Endothelial cell (in vitro differentiated cells): ENCODE measurements at regions not wholly inside any gene's neighbourhood (a gene's known extent, or its start where the extent isn't known, plus 50 kb on each side); places are given as distances from the start of the nearest gene placed in this dataset.

Experiments
- DNase-seq: peaks from one replicate; pipeline ENCODE4 v3.0.0; 2021; ENCODE audit warnings: low spot score
- H3K27ac Mint-ChIP-seq: one replicate; pipeline ENCODE4 v1.8.0; 2021; ENCODE audit warnings: mixed read lengths, inconsistent platforms; ENCODE audit not compliant: unreplicated experiment
- H3K27me3 Mint-ChIP-seq: one replicate; pipeline ENCODE4 v1.8.0; 2021; ENCODE audit warnings: mild to moderate bottlenecking, moderate library complexity, mixed read lengths, inconsistent platforms; ENCODE audit not compliant: unreplicated experiment
- H3K36me3 Mint-ChIP-seq: one replicate; pipeline ENCODE4 v1.8.0; 2021; ENCODE audit warnings: mild to moderate bottlenecking, low read depth, mixed read lengths, inconsistent platforms; ENCODE audit not compliant: unreplicated experiment
- H3K4me1 Mint-ChIP-seq: one replicate; pipeline ENCODE4 v1.8.0; 2021; ENCODE audit warnings: mild to moderate bottlenecking, mixed read lengths, inconsistent platforms; ENCODE audit not compliant: unreplicated experiment
- H3K4me3 Mint-ChIP-seq: one replicate; pipeline ENCODE4 v1.8.0; 2021; ENCODE audit warnings: mild to moderate bottlenecking, mixed read lengths, inconsistent platforms; ENCODE audit not compliant: unreplicated experiment
- H3K9me3 Mint-ChIP-seq: one replicate; pipeline ENCODE4 v1.8.0; 2021; ENCODE audit warnings: mixed read lengths, inconsistent platforms; ENCODE audit not compliant: unreplicated experiment
- TF ChIP-seq, protein P1 (sequence below): fragments of 200-600 bp; sonication (generic); IDR thresholded peaks from one replicate; pipeline ENCODE4 v1.5.0; 2021; ENCODE audit warnings: antibody characterized with exemption; ENCODE audit not compliant: unreplicated experiment

GRCh38 chr15:93980261-93980911 is 251.0 kb upstream of the MCTP2 start:
- H3K9me3 Mint-ChIP-seq = no peaks in the 10 kb centered on the region
- H3K27ac Mint-ChIP-seq = no peak overlapping the region
- no peak overlapping the region for H3K4me3 Mint-ChIP-seq
- no peaks in the 10 kb centered on the region for H3K4me1 Mint-ChIP-seq
- TF ChIP-seq, protein P1, sequence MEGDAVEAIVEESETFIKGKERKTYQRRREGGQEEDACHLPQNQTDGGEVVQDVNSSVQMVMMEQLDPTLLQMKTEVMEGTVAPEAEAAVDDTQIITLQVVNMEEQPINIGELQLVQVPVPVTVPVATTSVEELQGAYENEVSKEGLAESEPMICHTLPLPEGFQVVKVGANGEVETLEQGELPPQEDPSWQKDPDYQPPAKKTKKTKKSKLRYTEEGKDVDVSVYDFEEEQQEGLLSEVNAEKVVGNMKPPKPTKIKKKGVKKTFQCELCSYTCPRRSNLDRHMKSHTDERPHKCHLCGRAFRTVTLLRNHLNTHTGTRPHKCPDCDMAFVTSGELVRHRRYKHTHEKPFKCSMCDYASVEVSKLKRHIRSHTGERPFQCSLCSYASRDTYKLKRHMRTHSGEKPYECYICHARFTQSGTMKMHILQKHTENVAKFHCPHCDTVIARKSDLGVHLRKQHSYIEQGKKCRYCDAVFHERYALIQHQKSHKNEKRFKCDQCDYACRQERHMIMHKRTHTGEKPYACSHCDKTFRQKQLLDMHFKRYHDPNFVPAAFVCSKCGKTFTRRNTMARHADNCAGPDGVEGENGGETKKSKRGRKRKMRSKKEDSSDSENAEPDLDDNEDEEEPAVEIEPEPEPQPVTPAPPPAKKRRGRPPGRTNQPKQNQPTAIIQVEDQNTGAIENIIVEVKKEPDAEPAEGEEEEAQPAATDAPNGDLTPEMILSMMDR = no peak
- peaks cover 1% of the 10 kb centered on the region for H3K27me3 Mint-ChIP-seq
- no peak for DNase-seq
- no peaks in the 10 kb centered on the region for H3K36me3 Mint-ChIP-seq

GRCh38 chr15:93974804-93975481 is 256.4 kb upstream of the MCTP2 start:
- H3K27me3 Mint-ChIP-seq = peaks cover 1% of the 10 kb centered on the region
- H3K4me1 Mint-ChIP-seq = no peaks in the 10 kb centered on the region
- no peak overlapping the region for H3K27ac Mint-ChIP-seq
- DNase-seq = peak; percentile 35
- no peaks in the 10 kb centered on the region for H3K9me3 Mint-ChIP-seq
- no peaks in the 10 kb centered on the region for H3K36me3 Mint-ChIP-seq
- TF ChIP-seq, protein P1 = no peak
- no peak overlapping the region for H3K4me3 Mint-ChIP-seq

GRCh38 chr15:93973287-93973686 is 258.1 kb upstream of the MCTP2 start:
- H3K9me3 Mint-ChIP-seq = no peaks in the 10 kb centered on the region
- no peaks in the 10 kb centered on the region for H3K4me1 Mint-ChIP-seq
- H3K27me3 Mint-ChIP-seq = peaks cover under 1% of the 10 kb centered on the region
- no peak overlapping the region for H3K27ac Mint-ChIP-seq
- no peak for DNase-seq
- TF ChIP-seq, protein P1 = no peak
- H3K36me3 Mint-ChIP-seq = no peaks in the 10 kb centered on the region
- H3K4me3 Mint-ChIP-seq = no peak overlapping the region

DNA sequence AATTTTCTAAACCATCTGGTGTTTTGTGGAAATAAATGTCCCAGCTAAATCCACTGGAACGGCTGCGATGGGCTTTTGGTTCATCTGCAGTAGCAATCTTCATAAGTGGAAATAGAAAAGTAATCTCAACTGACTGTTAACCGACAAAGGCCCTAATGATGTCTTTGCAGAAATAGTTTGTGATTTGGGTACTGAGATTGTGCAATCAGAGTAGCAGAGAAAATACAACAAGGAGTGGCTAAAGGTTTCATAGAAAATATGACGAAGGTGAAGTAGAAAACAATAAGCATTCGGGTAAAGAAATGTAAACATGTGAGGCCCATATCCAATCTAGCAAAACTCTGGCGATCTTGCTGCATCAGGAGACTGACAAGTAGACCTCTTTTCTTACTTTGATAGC is 262.6 kb upstream of the MCTP2 start:
- H3K4me3 Mint-ChIP-seq = no peak overlapping the region
- peaks cover 1% of the 10 kb centered on the region for H3K27me3 Mint-ChIP-seq
- no peaks in the 10 kb centered on the region for H3K4me1 Mint-ChIP-seq
- H3K9me3 Mint-ChIP-seq = no peaks in the 10 kb centered on the region
- no peak overlapping the region for H3K27ac Mint-ChIP-seq
- TF ChIP-seq, protein P1 = no peak
- DNase-seq = no peak
- H3K36me3 Mint-ChIP-seq = no peaks in the 10 kb centered on the region

- H3K27me3 Mint-ChIP-seq = peaks cover 1% of the 10 kb centered on the region
- no peak overlapping the region for H3K4me3 Mint-ChIP-seq
- H3K36me3 Mint-ChIP-seq = no peaks in the 10 kb centered on the region
- H3K27ac Mint-ChIP-seq = no peak overlapping the region
- H3K4me1 Mint-ChIP-seq = no peaks in the 10 kb centered on the region
- no peak for DNase-seq
- TF ChIP-seq, protein P1 = no peak
- H3K9me3 Mint-ChIP-seq = no peaks in the 10 kb centered on the region
Measured at GRCh38 chr15:93965304-93965908, 266.0 kb upstream of the MCTP2 start.
